ENCODE measurements at regions not wholly inside any gene's neighbourhood (a gene's known extent, or its start where the extent isn't known, plus 50 kb on each side); places are given as distances from the start of the nearest gene placed in this dataset.
"Not testable (repeated sequence)": the region's sequence is repeated elsewhere in the genome, so short reads cannot be mapped to it uniquely, and the experiment has no call there.

DNA sequence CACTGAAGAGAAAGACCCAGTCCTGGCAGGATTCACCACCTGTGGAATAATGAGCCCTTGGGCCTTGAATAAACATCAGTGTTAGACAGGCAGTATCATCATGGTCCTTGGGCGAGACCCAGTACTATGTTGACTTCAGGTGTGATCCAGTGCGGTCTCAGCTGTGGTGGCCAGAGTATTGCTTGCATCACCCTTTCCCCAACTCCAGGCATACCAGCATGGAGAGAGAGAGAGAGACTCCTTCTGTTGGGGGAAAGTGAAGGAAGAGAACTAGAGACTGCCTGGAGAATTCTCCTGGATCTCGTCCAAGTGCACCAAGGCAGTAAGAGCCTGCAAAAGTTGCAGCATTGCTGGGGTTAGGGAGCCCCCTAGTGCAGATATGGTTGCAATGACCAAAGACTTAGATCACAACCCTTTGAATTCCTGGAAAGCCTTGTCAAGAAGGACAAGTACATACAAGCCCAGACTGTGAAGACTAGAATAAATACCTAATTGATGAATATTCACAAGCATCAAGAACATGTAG, 61.1 kb upstream of the VAMP7 start:
- DNase-seq (ENCODE audit: low spot score) = peak; percentile 38

DNA sequence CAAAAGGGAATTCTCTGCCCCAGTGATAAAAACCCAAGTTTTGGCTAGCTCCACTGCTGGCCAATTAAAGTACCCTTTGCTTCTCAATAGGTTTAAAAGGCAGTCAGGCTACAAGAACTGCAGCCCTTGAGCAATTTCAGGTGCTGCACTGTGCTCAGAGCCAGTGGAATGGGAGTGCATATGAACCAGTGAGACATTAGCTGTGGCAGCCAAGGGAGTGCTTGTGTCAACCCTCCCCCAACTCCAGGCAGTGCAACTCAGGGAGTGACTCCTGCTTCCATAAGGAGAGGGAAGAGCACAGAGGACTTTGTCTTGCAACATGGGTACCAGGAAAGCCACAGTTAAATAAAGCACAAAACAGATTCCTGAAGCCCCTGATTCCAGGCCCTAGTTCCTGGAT, 61.6 kb upstream of the VAMP7 start:
- no peak for DNase-seq (ENCODE audit: low spot score)

- not testable (repeated sequence) for DNase-seq (ENCODE audit: low spot score)
Measured at GRCh38 chrX:155814391-155814790, 66.8 kb upstream of the VAMP7 start.

GRCh38 chrX:155779831-155780230, 101.3 kb upstream of the VAMP7 start:
- DNase-seq (ENCODE audit: low spot score) = no peak

GRCh38 chrX:155778844-155779553, 102.1 kb upstream of the VAMP7 start:
- DNase-seq (ENCODE audit: low spot score) = no peak

- no peak for DNase-seq (ENCODE audit: low spot score)
Measured at GRCh38 chrX:155774387-155774786, 106.8 kb upstream of the VAMP7 start.

GRCh38 chrX:155767876-155768769, 113.0 kb upstream of the VAMP7 start:
- no peak for DNase-seq (ENCODE audit: low spot score)

GRCh38 chrX:155767051-155767875, 113.9 kb upstream of the VAMP7 start:
- DNase-seq (ENCODE audit: low spot score) = peak; percentile 62

DNA sequence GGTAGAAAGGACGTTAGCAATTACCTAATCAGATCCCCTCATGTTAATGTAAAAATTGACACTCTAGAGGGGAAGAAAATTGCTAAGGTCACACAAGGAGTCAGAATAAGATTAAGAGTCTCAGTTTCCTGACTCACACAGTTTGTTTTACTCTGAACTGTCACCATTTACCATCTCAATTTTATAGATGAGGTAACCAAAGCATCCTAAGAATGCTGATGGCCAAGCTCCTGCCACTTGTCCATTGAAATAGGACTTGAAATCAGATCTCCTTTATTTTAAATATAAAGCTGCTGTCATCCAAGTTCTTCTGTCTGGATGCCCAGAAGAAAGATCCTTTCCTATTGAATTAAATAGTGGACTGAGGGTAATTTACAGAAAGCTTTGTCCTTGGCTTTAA, 114.8 kb upstream of the VAMP7 start:
- no peak for DNase-seq (ENCODE audit: low spot score)

GRCh38 chrX:155761185-155761584, 120.0 kb upstream of the VAMP7 start:
- no peak for DNase-seq (ENCODE audit: low spot score)

- DNase-seq (ENCODE audit: low spot score) = no peak
Measured at GRCh38 chrX:155757046-155757759, 123.9 kb upstream of the VAMP7 start.

DNA sequence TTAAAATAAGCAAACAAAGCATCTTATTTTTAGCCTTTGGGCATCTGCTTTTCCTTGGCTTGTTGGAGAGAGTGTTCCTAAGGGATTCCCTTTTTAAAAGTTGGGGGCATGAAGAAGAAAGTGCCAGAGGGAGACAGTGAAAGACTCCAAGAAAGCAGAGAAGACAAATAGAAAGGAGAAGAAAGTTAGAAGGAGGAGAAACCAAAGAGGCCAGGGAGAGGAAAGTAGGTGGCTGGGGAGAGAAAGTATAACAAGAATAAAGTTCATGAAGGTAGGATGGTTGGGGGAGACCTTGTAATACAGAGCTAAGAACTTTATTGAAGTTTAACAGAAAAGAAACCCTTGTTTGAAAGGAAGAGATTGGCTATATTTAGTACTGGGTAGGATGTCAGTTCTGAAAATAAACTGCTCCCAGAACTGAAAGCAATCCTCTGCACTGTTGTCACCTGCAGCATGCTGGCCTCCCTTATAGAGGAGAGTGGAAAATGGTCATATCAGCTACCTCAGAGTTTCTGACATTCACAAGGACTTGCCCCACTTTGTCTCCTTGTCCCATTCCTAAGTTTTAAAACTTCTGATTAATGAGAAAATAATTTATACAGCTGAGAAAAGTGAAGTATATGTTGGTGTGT, 125.3 kb upstream of the VAMP7 start:
- no peak for DNase-seq (ENCODE audit: low spot score)

- DNase-seq (ENCODE audit: low spot score) = no peak
Measured at GRCh38 chrX:155751131-155751530, 130.0 kb upstream of the VAMP7 start.

DNA sequence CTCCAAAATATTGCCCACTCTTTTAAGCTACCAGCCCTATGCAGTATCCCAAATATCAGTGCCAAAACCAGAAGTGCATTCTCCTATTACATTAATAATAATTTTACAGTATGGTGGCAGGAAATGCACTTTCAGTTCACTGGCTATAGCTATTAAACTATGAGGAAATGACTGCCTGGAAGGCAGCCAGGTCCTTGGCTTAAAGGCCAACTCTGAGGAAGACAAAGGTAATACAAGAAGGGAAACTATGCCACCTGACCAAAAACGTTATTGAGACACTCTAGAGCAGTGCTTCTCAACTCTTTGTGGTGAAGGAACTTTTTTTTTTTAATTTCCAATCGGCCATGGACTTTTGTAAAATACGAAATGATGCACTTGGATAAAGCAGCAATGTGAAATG, 133.6 kb upstream of the VAMP7 start:
- no peak for DNase-seq (ENCODE audit: low spot score)

DNA sequence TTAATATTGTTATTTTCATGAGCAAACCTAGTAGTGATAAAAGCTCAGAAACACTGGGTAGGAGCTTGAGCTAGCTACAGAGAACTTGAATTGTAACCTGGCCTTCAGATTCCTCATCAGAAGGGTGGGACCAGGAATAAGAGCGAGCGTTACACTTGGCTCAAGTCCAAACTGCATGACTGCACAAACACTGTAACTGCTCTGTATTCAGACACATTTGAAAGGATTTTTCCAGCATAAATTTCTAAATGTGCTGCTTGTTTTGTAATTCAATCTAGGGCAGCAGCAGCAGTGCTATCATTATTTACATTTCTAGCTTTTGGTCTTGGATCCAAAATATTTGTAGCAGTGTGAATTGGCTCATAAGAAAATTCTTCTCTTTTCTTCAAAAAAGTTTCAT, 133.0 kb upstream of the TMLHE start:
- DNase-seq (ENCODE audit: low spot score) = no peak

- DNase-seq (ENCODE audit: low spot score) = no peak
Measured at GRCh38 chrX:155744534-155744933, 131.8 kb upstream of the TMLHE start.

DNA sequence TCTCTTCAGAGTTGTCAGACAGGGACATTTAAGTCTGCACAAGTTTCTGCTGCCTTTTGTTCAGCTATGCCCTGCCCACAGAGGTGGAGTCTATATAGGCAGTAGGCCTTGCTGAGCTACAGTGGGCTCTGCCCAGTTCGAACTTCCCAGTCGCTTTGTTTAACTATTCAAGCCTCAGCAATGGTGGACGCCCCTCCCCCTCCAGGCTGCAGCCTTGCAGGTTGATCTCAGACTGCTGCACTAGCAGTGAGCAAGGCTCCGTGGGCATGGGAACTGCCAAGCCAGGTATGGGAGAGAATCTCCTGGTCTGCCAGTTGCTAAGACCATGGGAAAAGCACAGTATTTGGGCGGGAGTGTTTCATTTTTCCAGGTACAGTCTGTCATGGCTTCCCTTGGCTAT, 115.6 kb upstream of the TMLHE start:
- not testable (repeated sequence) for DNase-seq (ENCODE audit: low spot score)

DNA sequence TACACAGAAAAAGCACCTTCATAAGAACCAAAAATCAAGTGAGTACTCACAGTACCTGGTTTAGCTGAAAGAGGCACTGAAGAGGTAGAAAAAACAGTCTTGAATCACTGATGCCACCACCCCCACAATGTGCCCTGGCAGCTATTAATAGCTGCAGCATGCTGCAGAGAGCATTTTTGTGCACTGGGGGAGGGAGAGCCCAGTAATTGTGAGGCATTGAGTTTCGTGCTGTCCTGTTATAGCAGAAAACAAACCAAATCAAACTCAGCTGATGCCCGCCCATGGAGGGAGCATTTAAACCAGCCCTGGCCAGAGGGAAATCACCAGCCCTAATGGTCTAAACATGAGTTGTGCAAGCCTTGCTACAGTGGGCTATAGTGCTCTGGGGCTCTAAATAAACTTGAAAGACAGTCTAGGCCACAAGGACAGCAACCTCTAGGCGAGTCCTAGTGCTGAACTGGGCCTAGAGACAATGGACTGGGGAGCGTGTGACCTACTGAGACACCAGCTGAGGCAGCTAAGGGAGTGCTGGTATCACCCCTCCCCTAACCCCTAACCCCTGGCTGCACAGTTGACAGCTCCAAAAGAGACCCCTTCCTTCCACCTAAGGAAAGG, 106.3 kb upstream of the TMLHE start:
- DNase-seq (ENCODE audit: low spot score) = no peak

- DNase-seq (ENCODE audit: low spot score) = no peak
Measured at GRCh38 chrX:155715141-155715540, 102.4 kb upstream of the TMLHE start.

- DNase-seq (ENCODE audit: low spot score) = no peak
Measured at GRCh38 chrX:155695419-155695818, 82.7 kb upstream of the TMLHE start.

GRCh38 chrX:155694649-155695048, 81.9 kb upstream of the TMLHE start:
- no peak for DNase-seq (ENCODE audit: low spot score)
